ENCODE measurements at regions not wholly inside any gene's neighbourhood (a gene's known extent, or its start where the extent isn't known, plus 50 kb on each side); places are given as distances from the start of the nearest gene placed in this dataset.

- DNase-seq (ENCODE audit: extremely low read depth in 1 of 4, low spot score in 3 of 4) (no peak), ATAC-seq (no peak), FAIRE-seq (no peak)
- no peaks in the 10 kb centered on the region for H4K20me1 ChIP-seq (replicated peaks; ENCODE audit: control insufficient read depth, insufficient read depth, low read length)
- ChIA-PET POLR2A (no interaction called here), CTCF (ENCODE audit: low intra/inter-chr PET ratio) (no interaction called here)
- no peaks in the 10 kb centered on the region for H3K9me3 ChIP-seq (replicated peaks; ENCODE audit: control insufficient read depth, insufficient read depth, low read depth, low read length)
- H3K27me3 ChIP-seq (ENCODE audit: control insufficient read depth in 2 of 2, insufficient read depth in 2 of 2, low read length in 2 of 2): peaks cover 32 to 70% of the 10 kb centered on the region in 2 experiments
- in situ Hi-C loops (cut with MboI) (loop anchor here (5.0 to 10.0 kb wide), 2 partner anchors 642 to 955 kb away; partner anchors contain the start of gene EDN1), intact Hi-C loops (cut with micrococcal nuclease) (no loop called here)
- WGBS (ENCODE audit: insufficient coverage, low coverage, missing lambda C conversion rate): 2% methylated on average over 7 of the region's 7 CpGs
- H3K36me3 ChIP-seq (ENCODE audit: control insufficient read depth, insufficient read depth, low read length): no peaks in the 10 kb centered on the region
- H3K4me2 ChIP-seq (ENCODE audit: insufficient read depth, low read length): no peak overlapping the region
- no peaks in the 10 kb centered on the region for H3K4me1 ChIP-seq (replicated peaks in 1 of 2; ENCODE audit: control insufficient read depth in 2 of 2, insufficient read depth in 2 of 2, low read length in 2 of 2)
- no peaks in the 10 kb centered on the region for H3K9me1 ChIP-seq (ENCODE audit: control insufficient read depth, insufficient read depth, low read length)
- no TSS peak for BruUV-seq (replicated peaks)
- no peaks in the 10 kb centered on the region for H3K79me2 ChIP-seq (ENCODE audit: control insufficient read depth, insufficient read depth, low read length)
- H3K4me3 ChIP-seq: no peak overlapping the region
- no peak overlapping the region for H3K9ac ChIP-seq (ENCODE audit: insufficient read depth in 1 of 2, low read depth in 2 of 2, low read length in 2 of 2)
- no peak overlapping the region for H2AFZ ChIP-seq (ENCODE audit: low read depth, low read length)
- TF ChIP-seq JUNB (CRISPR knock-in tag; conservative IDR thresholded peaks at IDR 0.05) (no peak), PTTG1 (tag; IDR thresholded peaks at IDR 0.05; ENCODE audit: low read depth) (no peak)
- no peak overlapping the region for H3K27ac ChIP-seq (ENCODE audit: extremely low read depth, low read depth, low read length)
Measured at GRCh38 chr6:11650025-11650696, 112.6 kb downstream of the TMEM170B start.

- no peak overlapping the region for H3K4me2 ChIP-seq (ENCODE audit: insufficient read depth, low read length)
- intact Hi-C loops (cut with micrococcal nuclease) (no loop called here), in situ Hi-C loops (cut with MboI) (loop anchor here (5.0 to 10.0 kb wide), 2 partner anchors 642 to 954 kb away; partner anchors contain the start of gene EDN1)
- no peaks in the 10 kb centered on the region for H3K9me1 ChIP-seq (ENCODE audit: control insufficient read depth, insufficient read depth, low read length)
- ATAC-seq: no peak
- H3K9ac ChIP-seq (ENCODE audit: insufficient read depth in 1 of 2, low read depth in 2 of 2, low read length in 2 of 2): no peak overlapping the region
- no peak overlapping the region for H3K27ac ChIP-seq (ENCODE audit: extremely low read depth, low read depth, low read length)
- H3K4me3 ChIP-seq: no peak overlapping the region
- no peak for TF ChIP-seq SRF (CRISPR knock-in tag; IDR thresholded peaks at IDR 0.05)
- TF ChIP-seq ASH1L (IDR thresholded peaks at IDR 0.05; ENCODE audit: borderline replicate concordance, low read depth, partially characterized antibody): no peak
- TF ChIP-seq KLF10 (CRISPR knock-in tag; IDR thresholded peaks at IDR 0.05): no peak
- TF ChIP-seq ZKSCAN1 (IDR thresholded peaks at IDR 0.05; ENCODE audit: low read depth, low read length): no peak
- H2AFZ ChIP-seq (ENCODE audit: low read depth, low read length): no peak overlapping the region
- H3K27me3 ChIP-seq (ENCODE audit: control insufficient read depth in 2 of 2, insufficient read depth in 2 of 2, low read length in 2 of 2): peaks cover 32 to 67% of the 10 kb centered on the region in 2 experiments
- no peaks in the 10 kb centered on the region for H4K20me1 ChIP-seq (replicated peaks; ENCODE audit: control insufficient read depth, insufficient read depth, low read length)
- H3K36me3 ChIP-seq (ENCODE audit: control insufficient read depth, insufficient read depth, low read length): no peaks in the 10 kb centered on the region
- DNase-seq (ENCODE audit: extremely low read depth in 1 of 4, low spot score in 3 of 4): no peak
- H3K79me2 ChIP-seq (ENCODE audit: control insufficient read depth, insufficient read depth, low read length): no peaks in the 10 kb centered on the region
- H3K4me1 ChIP-seq (replicated peaks in 1 of 2; ENCODE audit: control insufficient read depth in 2 of 2, insufficient read depth in 2 of 2, low read length in 2 of 2): no peaks in the 10 kb centered on the region
- WGBS (ENCODE audit: insufficient coverage, low coverage, missing lambda C conversion rate): 5% methylated on average over 1 of the region's 1 CpG
- no peak for FAIRE-seq
- CTCF ChIA-PET (ENCODE audit: low intra/inter-chr PET ratio): no interaction called here
- no peaks in the 10 kb centered on the region for H3K9me3 ChIP-seq (replicated peaks; ENCODE audit: control insufficient read depth, insufficient read depth, low read depth, low read length)
- BruUV-seq (replicated peaks): no TSS peak
- POLR2A ChIA-PET: no interaction called here
Measured at GRCh38 chr6:11650711-11651110, 113.2 kb downstream of the TMEM170B start.

All from K562 (cell line).